ENCODE measurements at regions not wholly inside any gene's neighbourhood (a gene's known extent, or its start where the extent isn't known, plus 50 kb on each side); places are given as distances from the start of the nearest gene placed in this dataset.

GRCh38 chr2:56714400-56714799, 530.6 kb downstream of the CCDC85A start:
- no peak for DNase-seq

GRCh38 chr2:56715683-56716082, 531.9 kb downstream of the CCDC85A start:
- no peak for DNase-seq

- DNase-seq, result no peak
These were observed 534.6 kb downstream of the CCDC85A start for GRCh38 chr2:56718413-56718812.

GRCh38 chr2:56729212-56729611, 545.4 kb downstream of the CCDC85A start:
- DNase-seq, result no peak

GRCh38 chr2:56732946-56733345, 549.2 kb downstream of the CCDC85A start:
- DNase-seq, result no peak

GRCh38 chr2:56739413-56739812, 555.6 kb downstream of the CCDC85A start:
- no peak for DNase-seq

GRCh38 chr2:56741601-56742102, 557.9 kb downstream of the CCDC85A start:
- DNase-seq, result no peak

GRCh38 chr2:56743807-56744206, 560.0 kb downstream of the CCDC85A start:
- DNase-seq, result no peak

GRCh38 chr2:56749152-56749752, 565.5 kb downstream of the CCDC85A start:
- DNase-seq, result no peak

GRCh38 chr2:56753182-56753581, 569.4 kb downstream of the CCDC85A start:
- DNase-seq, result no peak

- no peak for DNase-seq
These were observed 570.4 kb downstream of the CCDC85A start for GRCh38 chr2:56754066-56754615.

- DNase-seq, result no peak
These were observed 570.8 kb downstream of the CCDC85A start for GRCh38 chr2:56754627-56755026.

GRCh38 chr2:56757884-56758545, 574.2 kb downstream of the CCDC85A start:
- DNase-seq, result no peak

GRCh38 chr2:56763683-56764082, 579.9 kb downstream of the CCDC85A start:
- no peak for DNase-seq

GRCh38 chr2:56768973-56769372, 585.2 kb downstream of the CCDC85A start:
- no peak for DNase-seq

GRCh38 chr2:56770490-56770889, 586.7 kb downstream of the CCDC85A start:
- no peak for DNase-seq

- DNase-seq, result no peak
These were observed 600.3 kb downstream of the CCDC85A start for GRCh38 chr2:56784046-56784445.

- no peak for DNase-seq
These were observed 617.4 kb downstream of the CCDC85A start for GRCh38 chr2:56801214-56801613.

- DNase-seq, result no peak
These were observed 618.0 kb downstream of the CCDC85A start for GRCh38 chr2:56801770-56802169.

GRCh38 chr2:56803596-56803995, 619.8 kb downstream of the CCDC85A start:
- no peak for DNase-seq

- DNase-seq, result no peak
These were observed 623.1 kb downstream of the CCDC85A start for GRCh38 chr2:56806924-56807323.

- no peak for DNase-seq
These were observed 624.1 kb downstream of the CCDC85A start for GRCh38 chr2:56807861-56808260.

GRCh38 chr2:56811401-56811800, 627.6 kb downstream of the CCDC85A start:
- no peak for DNase-seq

- no peak for DNase-seq
These were observed 628.6 kb downstream of the CCDC85A start for GRCh38 chr2:56812432-56812831.
